HG02623 (cell line): ENCODE measurements at regions not wholly inside any gene's neighbourhood (a gene's known extent, or its start where the extent isn't known, plus 50 kb on each side); places are given as distances from the start of the nearest gene placed in this dataset.
"Not testable (repeated sequence)": the region's sequence is repeated elsewhere in the genome, so short reads cannot be mapped to it uniquely, and the experiment has no call there.

Experiments used
- ATAC-seq: cut with Tn5 transposase; IDR thresholded peaks from one replicate; pipeline ENCODE4 v1.9.1; 2021; ENCODE audit warnings: moderate library complexity; ENCODE audit not compliant: unreplicated experiment

- no peak for ATAC-seq
Observed at GRCh38 chr3:82201316-82201715, 439.9 kb upstream of the GBE1 start.

GRCh38 chr3:82198009-82198408, 436.6 kb upstream of the GBE1 start:
- ATAC-seq, result no peak

- ATAC-seq, result no peak
Observed at GRCh38 chr3:82196645-82197044, 435.2 kb upstream of the GBE1 start.

- no peak for ATAC-seq
Observed at GRCh38 chr3:82194870-82195269, 433.4 kb upstream of the GBE1 start.

GRCh38 chr3:82186017-82186416, 424.6 kb upstream of the GBE1 start:
- ATAC-seq, result no peak

- no peak for ATAC-seq
Observed at GRCh38 chr3:82179291-82179690, 417.8 kb upstream of the GBE1 start.

- ATAC-seq, result no peak
Observed at GRCh38 chr3:82178291-82178690, 416.8 kb upstream of the GBE1 start.

- no peak for ATAC-seq
Observed at GRCh38 chr3:82177774-82178173, 416.3 kb upstream of the GBE1 start.

GRCh38 chr3:82165266-82165665, 403.8 kb upstream of the GBE1 start:
- ATAC-seq, result no peak

GRCh38 chr3:82163907-82164520, 402.6 kb upstream of the GBE1 start:
- ATAC-seq, result no peak

GRCh38 chr3:82157952-82158351, 396.5 kb upstream of the GBE1 start:
- no peak for ATAC-seq

GRCh38 chr3:82153892-82154291, 392.4 kb upstream of the GBE1 start:
- not testable (repeated sequence) for ATAC-seq

GRCh38 chr3:82145742-82146141, 384.3 kb upstream of the GBE1 start:
- no peak for ATAC-seq

GRCh38 chr3:82144811-82145210, 383.4 kb upstream of the GBE1 start:
- no peak for ATAC-seq

- ATAC-seq, result no peak
Observed at GRCh38 chr3:82143661-82144412, 382.4 kb upstream of the GBE1 start.

- ATAC-seq, result no peak
Observed at GRCh38 chr3:82141592-82141991, 380.1 kb upstream of the GBE1 start.

GRCh38 chr3:82137861-82138260, 376.4 kb upstream of the GBE1 start:
- ATAC-seq, result no peak

GRCh38 chr3:82137050-82137449, 375.6 kb upstream of the GBE1 start:
- no peak for ATAC-seq

- peak; percentile 95 for ATAC-seq
Observed at GRCh38 chr3:82133070-82133606, 371.7 kb upstream of the GBE1 start.

- no peak for ATAC-seq
Observed at GRCh38 chr3:82132210-82133069, 371.0 kb upstream of the GBE1 start.

- no peak for ATAC-seq
Observed at GRCh38 chr3:82130046-82130445, 368.6 kb upstream of the GBE1 start.
